Erythroblast (primary cell): ENCODE measurements at regions not wholly inside any gene's neighbourhood (a gene's known extent, or its start where the extent isn't known, plus 50 kb on each side); places are given as distances from the start of the nearest gene placed in this dataset.

Experiments used
- GATA1 ChIP-seq: IDR thresholded peaks from 2 replicates; pipeline ENCODE4 v1.6.1; 2011; ENCODE audit warnings: low read depth, mild to moderate bottlenecking, control low read depth, low read length, moderate library complexity
- POLR2A ChIP-seq: IDR thresholded peaks from 2 replicates; pipeline ENCODE4 v1.6.1; 2011; ENCODE audit warnings: mild to moderate bottlenecking, low read length

GRCh38 chr1:30809514-30810263, 52.1 kb upstream of the LAPTM5 start:
- TF ChIP-seq POLR2A (no peak), GATA1 (no peak)
